Neural progenitor cell (in vitro differentiated cells): ENCODE measurements at regions not wholly inside any gene's neighbourhood (a gene's known extent, or its start where the extent isn't known, plus 50 kb on each side); places are given as distances from the start of the nearest gene placed in this dataset.

Experiments used
- CTCF ChIP-seq: fragments of 200-600 bp; sonication (generic); IDR thresholded peaks from 2 replicates; pipeline ENCODE4 v1.5.1; 2017; ENCODE audit warnings: antibody characterized with exemption, mild to moderate bottlenecking
- EZH2 ChIP-seq: fragments of 200-600 bp; sonication (generic); IDR thresholded peaks from 2 replicates; pipeline ENCODE4 v1.6.1; 2017; ENCODE audit warnings: antibody characterized with exemption, mild to moderate bottlenecking, moderate library complexity

GRCh38 chr18:7457262-7457661 is 109.9 kb upstream of the PTPRM start:
- TF ChIP-seq CTCF (no peak), EZH2 (no peak)
